Adrenal gland (tissue), 9 donors: ENCODE measurements at regions not wholly inside any gene's neighbourhood (a gene's known extent, or its start where the extent isn't known, plus 50 kb on each side); places are given as distances from the start of the nearest gene placed in this dataset.

ENCODE experiments used
- DNase-seq, 7 donors: peaks; one replicate each; pipeline ENCODE4 v3.0.0-alpha.2; 2019 to 2020
- H3K27ac ChIP-seq, 5 donors: fragments of 200-600 bp; sonication (generic) in 4 of 5; 1 replicate in 3 of 5; 2 replicates in 2 of 5; pipeline versions ENCODE4 v1.5.1 to v1.8.0; 2016 to 2020; ENCODE audit warnings: mild to moderate bottlenecking in 1 of 5
- H3K27me3 ChIP-seq: fragments of 200-600 bp; 2 replicates; pipeline ENCODE4 v1.8.0; 2021
- H3K36me3 ChIP-seq, 2 donors: fragments of 200-600 bp; replicated peaks in 1 of 2; 1 replicate in 1 of 2; 2 replicates in 1 of 2; pipeline versions ENCODE4 v1.5.1 to v1.8.0; 2018 to 2022
- H3K4me1 ChIP-seq, 2 donors: fragments of 200-600 bp; replicated peaks in 1 of 2; 1 replicate in 1 of 2; 2 replicates in 1 of 2; pipeline versions ENCODE4 v1.5.1 to v1.8.0; 2018 to 2021
- H3K4me3 ChIP-seq, 4 donors: fragments of 200-600 bp; sonication (generic) in 3 of 4; one replicate each; pipeline ENCODE4 v1.5.1; 2016 to 2018
- H3K9me3 ChIP-seq, 3 donors: fragments of 200-600 bp; sonication (generic) in 1 of 3; replicated peaks in 1 of 3; 1 replicate in 2 of 3; 2 replicates in 1 of 3; pipeline versions ENCODE4 v1.5.1 to v1.8.0; 2016 to 2021
- POLR2A ChIP-seq, 2 donors: fragments of 450-650 bp; IDR thresholded peaks; one replicate each; pipeline ENCODE4 v1.6.1; 2017; ENCODE audit warnings: antibody characterized with exemption in 2 of 2, mild to moderate bottlenecking in 2 of 2, moderate library complexity in 1 of 2
- WGBS, 4 donors: extraction: QIAGEN DNeasy Blood & Tissue Kit in 2 of 4; methylation state at CpG; one replicate each; pipeline versions ENCODE4 v1.1.5 to v1.1.7; 2013 to 2017; 5-methylcytosine and 5-hydroxymethylcytosine counted together
- intact Hi-C, 2 donors: fragments of 100-400 bp; cut with DNase I; formaldehyde crosslinking; loops; one replicate each; pipeline versions ENCODE4 v1.14.1 to v1.15.0; 2022 to 2023
- TF ChIP-seq, protein P1 (sequence below), 6 experiments: fragments of 450-650 bp in 4 of 6; fragments of 200-600 bp in 2 of 6; sonication (generic) in 1 of 6; IDR thresholded peaks; 1 replicate in 5 of 6; 2 replicates in 1 of 6; pipeline versions ENCODE4 v1.5.1 to v1.8.0; 2016 to 2021; ENCODE audit warnings: antibody characterized with exemption in 6 of 6, mild to moderate bottlenecking in 2 of 6, moderate library complexity in 1 of 6
- donor health status: healthy with polysubstance abuse.
- donor health status: Bipolar disorder and iron deficiency.
- donor health status: DM: yes; HTN: yes; CAD: no.
- donor health status: DM: no; HTN: no; CAD: no.
- donor health status: DM: no; HTN: no; CAD: no.

DNA sequence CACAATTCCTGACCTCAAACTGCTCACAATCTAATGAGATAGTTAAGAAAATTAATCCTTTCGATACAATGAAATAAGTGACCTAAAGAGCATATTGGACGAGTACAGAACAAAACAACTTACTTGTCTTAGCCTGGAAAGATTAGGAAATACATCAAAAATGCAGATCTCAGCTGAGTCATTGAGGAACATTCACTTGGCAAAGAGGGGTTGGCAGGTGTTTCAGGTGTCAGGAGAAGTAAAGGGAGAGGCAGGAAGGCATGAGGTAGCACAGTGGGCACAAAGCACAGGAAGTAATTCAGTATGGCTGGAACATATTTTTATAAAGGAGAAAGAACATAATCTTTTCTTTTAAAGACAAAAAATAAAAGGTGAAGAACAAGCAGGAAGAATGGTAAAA lies 628.8 kb upstream of the RGMB start:
- Histone ChIP-seq H3K9me3 (no peaks in the 10 kb centered on the region), H3K27ac (no peak overlapping the region), H3K4me1 (no peaks in the 10 kb centered on the region), H3K27me3 (no peaks in the 10 kb centered on the region), H3K4me3 (no peak overlapping the region), H3K36me3 (no peaks in the 10 kb centered on the region)
- no peak for DNase-seq
- 71 to 81% (median 79%) methylated on average over 2 of the region's 2 CpGs for WGBS, 4 donors
- intact Hi-C loops = no loop called here
- no peak for TF ChIP-seq POLR2A (IDR thresholded peaks at IDR 0.05)
- TF ChIP-seq, protein P1, sequence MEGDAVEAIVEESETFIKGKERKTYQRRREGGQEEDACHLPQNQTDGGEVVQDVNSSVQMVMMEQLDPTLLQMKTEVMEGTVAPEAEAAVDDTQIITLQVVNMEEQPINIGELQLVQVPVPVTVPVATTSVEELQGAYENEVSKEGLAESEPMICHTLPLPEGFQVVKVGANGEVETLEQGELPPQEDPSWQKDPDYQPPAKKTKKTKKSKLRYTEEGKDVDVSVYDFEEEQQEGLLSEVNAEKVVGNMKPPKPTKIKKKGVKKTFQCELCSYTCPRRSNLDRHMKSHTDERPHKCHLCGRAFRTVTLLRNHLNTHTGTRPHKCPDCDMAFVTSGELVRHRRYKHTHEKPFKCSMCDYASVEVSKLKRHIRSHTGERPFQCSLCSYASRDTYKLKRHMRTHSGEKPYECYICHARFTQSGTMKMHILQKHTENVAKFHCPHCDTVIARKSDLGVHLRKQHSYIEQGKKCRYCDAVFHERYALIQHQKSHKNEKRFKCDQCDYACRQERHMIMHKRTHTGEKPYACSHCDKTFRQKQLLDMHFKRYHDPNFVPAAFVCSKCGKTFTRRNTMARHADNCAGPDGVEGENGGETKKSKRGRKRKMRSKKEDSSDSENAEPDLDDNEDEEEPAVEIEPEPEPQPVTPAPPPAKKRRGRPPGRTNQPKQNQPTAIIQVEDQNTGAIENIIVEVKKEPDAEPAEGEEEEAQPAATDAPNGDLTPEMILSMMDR (IDR thresholded peaks at IDR 0.05) = no peak

DNA sequence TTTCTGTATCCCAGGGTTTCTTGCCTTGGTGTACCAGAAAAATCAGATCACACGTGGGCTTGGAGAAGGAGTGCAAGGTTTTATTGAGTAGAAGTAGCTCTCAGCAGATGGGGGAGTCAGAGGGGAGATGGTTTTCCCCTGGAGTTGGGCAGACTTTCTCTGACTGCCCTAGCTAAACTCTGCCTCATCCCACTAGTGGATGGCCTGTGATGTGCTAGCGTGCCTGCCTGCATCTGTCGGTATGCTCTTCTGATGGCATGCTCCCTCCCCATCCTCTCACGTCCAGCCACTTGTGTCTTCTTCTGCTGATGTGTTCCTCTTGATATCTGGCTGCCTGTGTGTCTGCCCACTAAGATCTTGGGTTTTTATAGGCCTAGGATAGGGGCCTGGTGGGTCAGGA lies 616.1 kb upstream of the RGMB start:
- TF ChIP-seq, protein P1 (IDR thresholded peaks at IDR 0.05) = no peak
- no peak for TF ChIP-seq POLR2A (IDR thresholded peaks at IDR 0.05)
- WGBS, 4 donors = 77 to 85% (median 83%) methylated on average over 4 of the region's 4 CpGs
- H3K27me3 ChIP-seq = no peaks in the 10 kb centered on the region
- H3K9me3 ChIP-seq = no peaks in the 10 kb centered on the region
- no peak overlapping the region for H3K4me3 ChIP-seq
- no peaks in the 10 kb centered on the region for H3K36me3 ChIP-seq
- H3K27ac ChIP-seq = no peak overlapping the region
- DNase-seq = no peak
- H3K4me1 ChIP-seq = no peaks in the 10 kb centered on the region
- intact Hi-C loops = no loop called here

DNA sequence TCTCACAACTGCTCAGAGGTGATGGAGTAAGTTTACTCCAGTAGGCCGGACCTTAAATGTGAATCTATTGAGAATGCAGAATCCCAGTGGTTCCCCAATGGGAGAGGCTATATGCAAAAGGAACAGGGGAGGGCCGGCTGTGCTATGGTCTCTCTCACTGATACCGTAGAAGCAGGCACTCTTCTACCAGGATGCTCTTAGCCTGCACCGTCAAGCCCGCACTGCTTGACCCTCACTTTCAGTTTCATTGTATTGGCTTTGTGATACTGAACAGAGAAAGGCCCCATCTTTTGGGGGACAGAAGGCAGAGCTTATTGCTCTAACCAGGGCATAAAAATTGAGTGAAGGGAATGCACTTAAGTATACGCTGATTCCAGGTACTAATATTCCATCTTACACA lies 615.0 kb upstream of the RGMB start:
- H3K27me3 ChIP-seq = no peaks in the 10 kb centered on the region
- H3K4me3 ChIP-seq = no peak overlapping the region
- intact Hi-C loops = no loop called here
- no peaks in the 10 kb centered on the region for H3K9me3 ChIP-seq
- 80 to 94% (median 90%) methylated on average over 4 to 6 of the region's 6 CpGs for WGBS, 4 donors
- H3K36me3 ChIP-seq = no peaks in the 10 kb centered on the region
- no peaks in the 10 kb centered on the region for H3K4me1 ChIP-seq
- no peak for DNase-seq
- no peak for TF ChIP-seq POLR2A (IDR thresholded peaks at IDR 0.05)
- TF ChIP-seq, protein P1 (IDR thresholded peaks at IDR 0.05) = no peak
- H3K27ac ChIP-seq = no peak overlapping the region

DNA sequence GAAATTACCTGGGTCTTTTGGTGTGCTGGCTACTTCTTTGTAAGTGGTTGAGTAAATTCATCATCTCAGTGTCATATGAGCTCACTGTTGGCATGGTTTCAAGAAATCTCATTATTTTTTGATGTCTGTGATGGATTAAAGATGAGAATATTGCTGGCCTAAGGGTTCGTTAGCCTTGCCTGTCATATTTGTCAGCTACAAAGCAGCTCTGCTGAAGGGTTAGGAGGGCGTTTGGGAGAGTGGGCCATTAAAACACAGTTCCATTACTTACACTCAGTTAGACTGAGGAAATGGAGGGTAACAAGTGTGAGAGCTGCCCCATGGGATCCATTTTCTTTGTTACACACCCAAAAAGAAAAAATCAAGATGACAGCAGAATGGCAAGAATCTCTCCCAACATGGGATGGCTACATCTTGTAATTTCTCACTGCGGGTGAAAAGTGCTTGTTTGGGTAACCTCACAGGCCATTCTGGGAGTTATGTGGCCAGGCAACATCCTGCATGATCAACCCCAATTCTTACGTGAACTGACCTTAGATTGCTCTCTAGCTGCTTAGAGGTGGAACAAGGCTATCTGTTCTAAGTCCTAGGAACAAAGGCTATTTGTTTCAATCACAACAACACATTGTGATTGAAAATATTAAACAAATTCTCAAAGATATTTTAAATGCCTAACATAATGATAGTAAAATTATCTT lies 609.5 kb upstream of the RGMB start:
- Histone ChIP-seq H3K4me1 (no peaks in the 10 kb centered on the region), H3K4me3 (no peak overlapping the region), H3K9me3 (no peaks in the 10 kb centered on the region), H3K27ac (no peak overlapping the region), H3K36me3 (no peaks in the 10 kb centered on the region), H3K27me3 (no peaks in the 10 kb centered on the region)
- WGBS, 4 donors = 49 to 58% (median 54%) methylated on average over 4 of the region's 4 CpGs
- no peak for TF ChIP-seq POLR2A (IDR thresholded peaks at IDR 0.05)
- TF ChIP-seq, protein P1 (IDR thresholded peaks at IDR 0.05) = no peak
- no peak for DNase-seq
- intact Hi-C loops = no loop called here
